ENCODE measurements at regions not wholly inside any gene's neighbourhood (a gene's known extent, or its start where the extent isn't known, plus 50 kb on each side); places are given as distances from the start of the nearest gene placed in this dataset.

DNA sequence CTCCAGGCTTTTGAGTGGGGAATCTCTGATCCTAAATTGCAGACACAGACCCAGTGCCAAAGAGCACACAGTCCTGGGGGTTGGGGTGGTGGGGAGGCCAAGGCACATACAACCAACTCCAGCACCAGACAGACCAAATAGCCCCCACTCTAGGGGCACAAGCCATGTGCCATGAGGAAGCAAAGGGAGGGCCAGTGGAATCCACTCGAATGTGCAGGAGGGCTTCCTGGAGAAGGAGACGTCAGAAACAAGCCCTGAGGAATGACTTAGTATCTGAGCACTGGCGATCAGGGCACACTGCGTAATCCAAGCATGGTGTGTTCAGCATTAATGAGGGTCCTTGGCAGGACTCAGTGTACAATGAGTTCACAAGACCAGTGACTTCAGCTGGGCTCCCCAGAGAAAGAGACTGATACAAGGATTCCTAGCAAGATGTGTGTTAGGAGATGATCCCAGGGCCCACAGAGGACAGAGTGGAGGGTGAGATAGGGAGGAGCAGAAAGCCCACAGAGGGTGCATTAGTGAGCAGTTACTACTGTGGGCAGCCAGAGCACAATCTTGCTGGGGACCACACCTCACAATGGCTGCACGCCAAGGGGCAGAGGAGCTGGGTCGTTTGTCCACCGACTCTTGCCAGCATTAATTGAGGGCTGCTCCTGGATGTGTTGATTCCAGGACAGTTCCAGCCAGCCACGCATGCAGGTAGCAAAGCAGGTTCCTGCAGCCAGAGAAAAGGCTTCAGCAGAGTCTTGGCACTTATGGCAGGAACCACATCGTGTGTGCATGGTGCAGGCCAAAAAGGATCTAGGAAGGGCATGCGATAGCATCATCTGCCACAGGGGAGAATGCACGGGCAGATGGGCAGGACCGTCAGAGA lies 152.6 kb upstream of the VSTM2B start:
- Histone ChIP-seq H3K9me2 (no peaks in the 10 kb centered on the region), H2AFZ (ENCODE audit: low read depth) (no peak overlapping the region), H3K9ac (no peak overlapping the region), H4K20me1 (ENCODE audit: insufficient read depth) (no peaks in the 10 kb centered on the region), H3K9me3 (no peaks in the 10 kb centered on the region), H3K4me3 (ENCODE audit: low read depth in 2 of 2, low read length in 1 of 2) (no peak overlapping the region), H3F3A (replicated peaks; ENCODE audit: insufficient read depth) (no peaks in the 10 kb centered on the region), H3K36me3 (replicated peaks in 1 of 2; ENCODE audit: control insufficient read depth in 1 of 2, insufficient read depth in 2 of 2, low read length in 1 of 2) (no peaks in the 10 kb centered on the region), H3K4me2 (no peak overlapping the region), H3K4me1 (ENCODE audit: control insufficient read depth in 1 of 2, insufficient read depth in 2 of 2, low read depth in 1 of 2, low read length in 1 of 2) (no peaks in the 10 kb centered on the region), H3K79me2 (ENCODE audit: insufficient read depth) (no peaks in the 10 kb centered on the region), H3K27ac (ENCODE audit: low read depth in 2 of 2, low read length in 1 of 2) (no peak overlapping the region), H3K27me3 (ENCODE audit: insufficient read depth) (peaks cover 2% of the 10 kb centered on the region; the same call in 1 of the 2 replicates)
- DNase-seq = no peak
- ChIA-PET POLR2A (no interaction called here), CTCF (interaction anchor here (1.3 kb wide), 1 partner anchor 94 kb away, joined by 3 read pairs; no protein-coding TSS in a partner anchor)
- no peak for TF ChIP-seq CHD2 (IDR thresholded peaks at IDR 0.05; ENCODE audit: low read length, partially characterized antibody)
- no peak for TF ChIP-seq CTCF (IDR thresholded peaks at IDR 0.05)
- TF ChIP-seq GABPA (IDR thresholded peaks at IDR 0.05; ENCODE audit: low read depth) = no peak
- no peak for TF ChIP-seq FOXJ3 (CRISPR knock-in tag; IDR thresholded peaks at IDR 0.05)
- no peak for TF ChIP-seq MXI1 (IDR thresholded peaks at IDR 0.05; ENCODE audit: low read depth, low read length)
- TF ChIP-seq USF2 (IDR thresholded peaks at IDR 0.05; ENCODE audit: borderline replicate concordance, low read depth, low read length) = no peak
- no peak for TF ChIP-seq NRF1 (IDR thresholded peaks at IDR 0.05; ENCODE audit: low read depth, low read length)
- no peak for TF ChIP-seq RXRA (IDR thresholded peaks at IDR 0.05; ENCODE audit: borderline replicate concordance, low read depth)
- TF ChIP-seq GATA2 (CRISPR knock-in tag; IDR thresholded peaks at IDR 0.05) = no peak
- TF ChIP-seq MEF2A (IDR thresholded peaks at IDR 0.05; ENCODE audit: borderline replicate concordance, low read depth) = no peak
- no peak for TF ChIP-seq SIN3A (IDR thresholded peaks at IDR 0.05; ENCODE audit: borderline replicate concordance, low read depth, low read length)
- TF ChIP-seq FOSL2 (IDR thresholded peaks at IDR 0.05; ENCODE audit: borderline replicate concordance, low read depth) = no peak
- no peak for TF ChIP-seq ZBTB33 (IDR thresholded peaks at IDR 0.05; ENCODE audit: borderline replicate concordance, low read depth)
- WGBS (ENCODE audit: low lambda C conversion rate) = 7% methylated on average over 12 of the region's 12 CpGs

All from SK-N-SH (cell line).